OCI-LY7 (cell line): ENCODE measurements at regions not wholly inside any gene's neighbourhood (a gene's known extent, or its start where the extent isn't known, plus 50 kb on each side); places are given as distances from the start of the nearest gene placed in this dataset.

Experiments used
- BruUV-seq: library from RNA; stranded (reverse); fragments of 400-500 nt; replicated peaks from 2 replicates; lab custom pipeline; 2021; lab: Mats Ljungman, UMichigan
- CTCF ChIA-PET: fragments of 300-600 bp; sonication (Branson Sonifier 250); formaldehyde crosslinking; loops from one replicate; lab custom pipeline; 2022; ENCODE audit warnings: antibody characterized with exemption; ENCODE audit not compliant: unreplicated experiment; lab: Charles Lee
- POLR2A ChIA-PET: fragments of 300-600 bp; sonication (Branson Sonifier 250); formaldehyde crosslinking; loops from one replicate; lab custom pipeline; 2022; ENCODE audit warnings: antibody characterized with exemption; lab: Charles Lee
- DNase-seq: peaks from one replicate; pipeline ENCODE4 v3.0.0-alpha.2; 2015; ENCODE audit warnings: low spot score
- H2AFZ ChIP-seq: fragments of 200-600 bp; sonication (generic), shearing (Covaris generic); 2 replicates; pipeline ENCODE4 v1.6.1; 2014; ENCODE audit warnings: mild to moderate bottlenecking, antibody characterized with exemption, low read length, moderate library complexity
- H3K27ac ChIP-seq: fragments of 200-600 bp; sonication (generic); 2 replicates; pipeline ENCODE4 v1.5.1; 2014; ENCODE audit warnings: mixed run types, low read depth, mild to moderate bottlenecking, moderate library complexity, low read length, inconsistent platforms; ENCODE audit not compliant: poor library complexity, severe bottlenecking
- H3K36me3 ChIP-seq: fragments of 200-600 bp; sonication (generic); 2 replicates; pipeline ENCODE4 v1.6.1; 2014; ENCODE audit warnings: mild to moderate bottlenecking, antibody characterized with exemption, low read length, moderate library complexity, mixed read lengths; ENCODE audit not compliant: insufficient read depth
- H3K4me1 ChIP-seq: fragments of 200-600 bp; sonication (generic); 2 replicates; pipeline ENCODE4 v1.5.1; 2014; ENCODE audit warnings: mild to moderate bottlenecking, low read length; ENCODE audit not compliant: insufficient read depth, poor library complexity, severe bottlenecking
- H3K4me2 ChIP-seq: fragments of 200-600 bp; sonication (generic); 2 replicates; pipeline ENCODE4 v1.6.1; 2014; ENCODE audit warnings: mild to moderate bottlenecking, low read length
- H3K4me3 ChIP-seq: fragments of 200-600 bp; sonication (generic); 2 replicates; pipeline ENCODE4 v1.5.1; 2014; ENCODE audit warnings: mild to moderate bottlenecking, low read depth, low read length; ENCODE audit not compliant: poor library complexity, severe bottlenecking
- H3K79me2 ChIP-seq: fragments of 200-600 bp; sonication (generic); 2 replicates; pipeline ENCODE4 v1.6.1; 2016; ENCODE audit warnings: low read depth, mild to moderate bottlenecking, low read length, moderate library complexity, mixed read lengths; ENCODE audit not compliant: insufficient read depth
- H3K9me2 ChIP-seq: fragments of 200-600 bp; sonication (generic); 2 replicates; pipeline ENCODE4 v1.6.1; 2016; ENCODE audit warnings: mild to moderate bottlenecking, low read length, mixed read lengths; ENCODE audit not compliant: insufficient read depth
- H3K9me3 ChIP-seq: fragments of 200-600 bp; sonication (generic); 2 replicates; pipeline ENCODE4 v1.6.1; 2014; ENCODE audit warnings: mild to moderate bottlenecking, mixed run types, low read length, mixed read lengths
- H4K20me1 ChIP-seq: fragments of 200-600 bp; sonication (generic); 2 replicates; pipeline ENCODE4 v1.6.1; 2014; ENCODE audit warnings: mild to moderate bottlenecking, antibody characterized with exemption, low read length, moderate library complexity, mixed read lengths; ENCODE audit not compliant: insufficient read depth
- EZH2phosphoT487 ChIP-seq: fragments of 200-600 bp; sonication (generic); IDR thresholded peaks from 2 replicates; pipeline ENCODE4 v1.6.1; 2018; ENCODE audit warnings: low read depth, borderline replicate concordance, mild to moderate bottlenecking, mixed run types, antibody characterized with exemption, low read length, moderate library complexity, mixed read lengths
- intact Hi-C: fragments of 100-400 bp; cut with micrococcal nuclease; formaldehyde crosslinking; loops from one replicate; pipeline ENCODE4 v1.10.0; 2022; ENCODE audit not compliant: unreplicated experiment
- TF ChIP-seq, protein P1 (sequence below): fragments of 200-600 bp; sonication (generic); conservative IDR thresholded peaks from 2 replicates; pipeline ENCODE4 v1.5.1; 2014; ENCODE audit warnings: mild to moderate bottlenecking, antibody characterized with exemption, low read length, moderate library complexity, mixed read lengths

- H3K36me3 ChIP-seq: no peaks in the 10 kb centered on the region
- no peaks in the 10 kb centered on the region for H3K79me2 ChIP-seq
- no peaks in the 10 kb centered on the region for H3K9me3 ChIP-seq
- ChIA-PET CTCF (no interaction called here), POLR2A (no interaction called here)
- no peaks in the 10 kb centered on the region for H3K4me1 ChIP-seq
- no peak overlapping the region for H3K27ac ChIP-seq
- no peak overlapping the region for H3K4me3 ChIP-seq
- intact Hi-C loops: no loop called here
- H2AFZ ChIP-seq: no peak overlapping the region
- H4K20me1 ChIP-seq: no peaks in the 10 kb centered on the region
- H3K4me2 ChIP-seq: no peak overlapping the region
- TF ChIP-seq, protein P1, sequence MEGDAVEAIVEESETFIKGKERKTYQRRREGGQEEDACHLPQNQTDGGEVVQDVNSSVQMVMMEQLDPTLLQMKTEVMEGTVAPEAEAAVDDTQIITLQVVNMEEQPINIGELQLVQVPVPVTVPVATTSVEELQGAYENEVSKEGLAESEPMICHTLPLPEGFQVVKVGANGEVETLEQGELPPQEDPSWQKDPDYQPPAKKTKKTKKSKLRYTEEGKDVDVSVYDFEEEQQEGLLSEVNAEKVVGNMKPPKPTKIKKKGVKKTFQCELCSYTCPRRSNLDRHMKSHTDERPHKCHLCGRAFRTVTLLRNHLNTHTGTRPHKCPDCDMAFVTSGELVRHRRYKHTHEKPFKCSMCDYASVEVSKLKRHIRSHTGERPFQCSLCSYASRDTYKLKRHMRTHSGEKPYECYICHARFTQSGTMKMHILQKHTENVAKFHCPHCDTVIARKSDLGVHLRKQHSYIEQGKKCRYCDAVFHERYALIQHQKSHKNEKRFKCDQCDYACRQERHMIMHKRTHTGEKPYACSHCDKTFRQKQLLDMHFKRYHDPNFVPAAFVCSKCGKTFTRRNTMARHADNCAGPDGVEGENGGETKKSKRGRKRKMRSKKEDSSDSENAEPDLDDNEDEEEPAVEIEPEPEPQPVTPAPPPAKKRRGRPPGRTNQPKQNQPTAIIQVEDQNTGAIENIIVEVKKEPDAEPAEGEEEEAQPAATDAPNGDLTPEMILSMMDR: no peak
- no peak for TF ChIP-seq EZH2phosphoT487
- no TSS peak for BruUV-seq
- no peak for DNase-seq
- H3K9me2 ChIP-seq: no peaks in the 10 kb centered on the region
Observed at GRCh38 chr5:14980698-14981097, 109.1 kb upstream of the ANKH start.

GRCh38 chr5:14977058-14977685 is 105.6 kb upstream of the ANKH start:
- BruUV-seq: no TSS peak
- no peak overlapping the region for H3K27ac ChIP-seq
- H3K9me3 ChIP-seq: no peaks in the 10 kb centered on the region
- intact Hi-C loops: no loop called here
- H3K4me3 ChIP-seq: no peak overlapping the region
- ChIA-PET CTCF (no interaction called here), POLR2A (no interaction called here)
- H2AFZ ChIP-seq: no peak overlapping the region
- no peaks in the 10 kb centered on the region for H3K36me3 ChIP-seq
- no peaks in the 10 kb centered on the region for H3K4me1 ChIP-seq
- no peak for DNase-seq
- no peak overlapping the region for H3K4me2 ChIP-seq
- no peaks in the 10 kb centered on the region for H3K9me2 ChIP-seq
- TF ChIP-seq, protein P1: no peak
- no peak for TF ChIP-seq EZH2phosphoT487
- no peaks in the 10 kb centered on the region for H4K20me1 ChIP-seq
- H3K79me2 ChIP-seq: no peaks in the 10 kb centered on the region

DNA sequence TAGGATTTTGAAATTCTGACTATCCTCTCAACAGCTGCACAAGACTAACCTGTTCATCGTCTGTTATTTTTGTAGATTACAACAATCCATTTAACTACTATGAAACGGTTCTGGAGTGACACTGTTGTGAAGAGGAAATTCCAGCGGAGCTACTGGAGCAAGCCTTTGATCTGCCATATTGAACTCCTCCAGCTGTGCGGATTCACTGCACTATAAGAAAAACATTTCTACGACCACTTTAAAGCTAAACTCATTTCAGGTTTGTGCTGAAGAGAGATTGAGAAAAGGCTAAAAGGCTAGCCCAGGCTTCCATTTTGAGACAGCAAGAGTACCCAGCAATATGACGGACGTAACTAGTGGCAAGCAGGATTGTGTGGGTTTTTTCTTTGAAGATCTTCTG is 104.9 kb upstream of the ANKH start:
- DNase-seq: no peak
- ChIA-PET POLR2A (no interaction called here), CTCF (no interaction called here)
- H3K27ac ChIP-seq: no peak overlapping the region
- no peaks in the 10 kb centered on the region for H3K79me2 ChIP-seq
- H4K20me1 ChIP-seq: no peaks in the 10 kb centered on the region
- H3K4me2 ChIP-seq: no peak overlapping the region
- no peaks in the 10 kb centered on the region for H3K9me2 ChIP-seq
- H3K36me3 ChIP-seq: no peaks in the 10 kb centered on the region
- no peaks in the 10 kb centered on the region for H3K9me3 ChIP-seq
- intact Hi-C loops: no loop called here
- no peaks in the 10 kb centered on the region for H3K4me1 ChIP-seq
- TF ChIP-seq EZH2phosphoT487: no peak
- TF ChIP-seq, protein P1: no peak
- H3K4me3 ChIP-seq: no peak overlapping the region
- H2AFZ ChIP-seq: no peak overlapping the region
- BruUV-seq: no TSS peak
